Endothelial cell of umbilical vein (primary cell): ENCODE measurements at regions not wholly inside any gene's neighbourhood (a gene's known extent, or its start where the extent isn't known, plus 50 kb on each side); places are given as distances from the start of the nearest gene placed in this dataset.

Source experiments
- BruUV-seq: library from RNA; stranded (reverse); fragments of 400-500 nt; replicated peaks from 2 replicates; lab custom pipeline; 2021; lab: Mats Ljungman, UMichigan
- CTCF ChIA-PET: fragments of 300-600, 350-600 bp; sonication (Branson Sonifier 250); formaldehyde crosslinking; loops from one replicate; lab custom pipeline; 2021; ENCODE audit warnings: antibody characterized with exemption, inconsistent platforms; lab: Charles Lee
- POLR2A ChIA-PET: fragments of 300-600, 350-600 bp; sonication (Branson Sonifier 250); formaldehyde crosslinking; loops from one replicate; lab custom pipeline; 2021; ENCODE audit warnings: antibody characterized with exemption, inconsistent platforms; lab: Charles Lee
- DNase-seq: peaks from one replicate; pipeline ENCODE4 v3.0.0-alpha.2; 2011; ENCODE audit warnings: low read depth, low spot score
- FAIRE-seq: peaks from 2 replicates; lab custom pipeline; 2011; peaks lifted over from hg19 to GRCh38; lab: Jason Lieb, UNC
- H2AFZ ChIP-seq: 2 replicates; pipeline ENCODE4 v1.6.0; 2012; ENCODE audit warnings: low read depth, low read length, control low read depth, inconsistent platforms
- H3K27ac ChIP-seq: 2 replicates; pipeline ENCODE4 v1.5.1; 2011; ENCODE audit warnings: low read depth, mild to moderate bottlenecking, control low read depth, low read length, moderate library complexity; ENCODE audit not compliant: insufficient read depth
- H3K27me3 ChIP-seq, 2 experiments: 2 replicates each; pipeline versions ENCODE4 v1.6.0 to v1.6.1; 2011; ENCODE audit warnings: low read length in 2 of 2, mixed read lengths in 1 of 2; ENCODE audit not compliant: control insufficient read depth in 2 of 2, insufficient read depth in 2 of 2
- H3K36me3 ChIP-seq, 2 experiments: 2 replicates in 1 of 2; 3 replicates in 1 of 2; pipeline ENCODE4 v1.5.1; 2011; ENCODE audit warnings: low read length in 2 of 2, mild to moderate bottlenecking in 1 of 2, moderate library complexity in 1 of 2; ENCODE audit not compliant: control insufficient read depth in 2 of 2, insufficient read depth in 2 of 2; ENCODE audit errors: extremely low read depth in 1 of 2
- H3K4me1 ChIP-seq: 3 replicates; pipeline ENCODE4 v1.5.1; 2011; ENCODE audit warnings: mild to moderate bottlenecking, low read length; ENCODE audit not compliant: control insufficient read depth, insufficient read depth; ENCODE audit errors: extremely low read depth
- H3K4me2 ChIP-seq: 2 replicates; pipeline ENCODE4 v1.6.1; 2011; ENCODE audit warnings: low read length, control low read depth, mixed read lengths; ENCODE audit not compliant: insufficient read depth
- H3K4me3 ChIP-seq, 3 experiments: fragments of 200-600 bp in 1 of 3; sonication (generic), shearing (Covaris generic) in 1 of 3; replicated peaks in 1 of 3; 2 replicates each; pipeline ENCODE4 v1.5.1; 2011 to 2016; ENCODE audit warnings: control low read depth in 3 of 3, low read length in 3 of 3, mild to moderate bottlenecking in 2 of 3, inconsistent platforms in 1 of 3, low read depth in 1 of 3, moderate library complexity in 1 of 3; ENCODE audit not compliant: insufficient read depth in 1 of 3
- H3K79me2 ChIP-seq: 2 replicates; pipeline ENCODE4 v1.6.0; 2012; ENCODE audit warnings: low read length, inconsistent platforms; ENCODE audit not compliant: control insufficient read depth, insufficient read depth
- H3K9ac ChIP-seq: replicated peaks from 2 replicates; pipeline ENCODE3; 2011; ENCODE audit warnings: low read length, control low read depth; ENCODE audit not compliant: insufficient read depth; ENCODE audit errors: extremely low read depth
- H3K9me1 ChIP-seq: replicated peaks from 3 replicates; pipeline ENCODE4 v1.6.0; 2011; ENCODE audit warnings: mild to moderate bottlenecking, low read length; ENCODE audit not compliant: control insufficient read depth, insufficient read depth; ENCODE audit errors: extremely low read depth
- H3K9me3 ChIP-seq: replicated peaks from 2 replicates; pipeline ENCODE4 v1.5.1; 2012; ENCODE audit warnings: low read length, inconsistent platforms; ENCODE audit not compliant: control insufficient read depth, insufficient read depth
- H4K20me1 ChIP-seq: replicated peaks from 2 replicates; pipeline ENCODE3; 2011; ENCODE audit warnings: mild to moderate bottlenecking, low read length; ENCODE audit not compliant: control insufficient read depth, insufficient read depth; ENCODE audit errors: extremely low read depth
- EZH2 ChIP-seq: IDR thresholded peaks from 2 replicates; pipeline ENCODE4 v1.6.1; 2012; ENCODE audit warnings: borderline replicate concordance, low read depth, mild to moderate bottlenecking, moderate library complexity, low read length, inconsistent platforms; ENCODE audit not compliant: severe bottlenecking
- FOS ChIP-seq: IDR thresholded peaks from 2 replicates; pipeline ENCODE4 v1.6.1; 2011; ENCODE audit warnings: mild to moderate bottlenecking, low read length, moderate library complexity, borderline replicate concordance; ENCODE audit not compliant: insufficient read depth
- GATA2 ChIP-seq: IDR thresholded peaks from 2 replicates; pipeline ENCODE4 v1.7.0; 2011; ENCODE audit warnings: low read depth, mild to moderate bottlenecking, moderate library complexity, mixed read lengths, low read length; ENCODE audit not compliant: insufficient read length, insufficient read depth
- JUN ChIP-seq: IDR thresholded peaks from 2 replicates; pipeline ENCODE4 v1.6.1; 2011; ENCODE audit warnings: borderline replicate concordance, low read depth; ENCODE audit not compliant: insufficient read length, insufficient read depth
- MAX ChIP-seq: IDR thresholded peaks from 2 replicates; pipeline ENCODE4 v1.6.1; 2011; ENCODE audit not compliant: insufficient read depth, insufficient read length
- POLR2A ChIP-seq: IDR thresholded peaks from 2 replicates; pipeline ENCODE4 v1.6.1; 2012; ENCODE audit warnings: low read depth, mild to moderate bottlenecking, control low read depth, low read length
- POLR2AphosphoS5 ChIP-seq: IDR thresholded peaks from 2 replicates; pipeline ENCODE4 v1.6.1; 2012; ENCODE audit warnings: low read depth, mild to moderate bottlenecking, control low read depth, low read length, moderate library complexity; ENCODE audit not compliant: insufficient read depth
- dilution Hi-C: fragments of 300-500 bp; cut with MboI; formaldehyde crosslinking; loops from one replicate; pipeline ENCODE4 v1.15.0; 2019; ENCODE audit warnings: low sequenced_read_pairs; ENCODE audit not compliant: extremely low pct_ligation_motif_present
- intact Hi-C: fragments of 100-400 bp; cut with micrococcal nuclease; formaldehyde crosslinking; loops from one replicate; pipeline ENCODE4 v1.10.0; 2022

DNA sequence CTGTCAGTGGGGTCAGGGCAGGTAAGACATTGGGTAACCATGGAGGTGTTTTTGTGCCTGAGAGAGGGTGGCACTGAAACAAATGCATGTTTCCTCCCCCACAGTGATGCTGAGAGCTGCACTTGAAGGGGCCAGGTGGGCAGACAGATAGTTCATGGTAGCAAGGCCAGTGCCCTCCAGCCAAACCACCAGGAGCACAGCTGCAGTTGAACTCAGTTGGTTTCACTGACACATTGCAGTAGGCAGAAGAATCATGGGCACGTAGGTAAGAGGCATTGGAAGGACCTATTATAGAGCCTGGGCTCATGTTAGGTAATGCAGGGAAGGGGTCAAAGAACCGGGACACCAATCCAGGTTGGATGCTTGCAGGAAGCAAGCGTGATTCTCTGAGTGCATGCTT, 93.2 kb upstream of the ARL4C start:
- Histone ChIP-seq H4K20me1 (no peaks in the 10 kb centered on the region), H3K9me1 (no peaks in the 10 kb centered on the region), H3K27me3 (peaks cover 0 to 8% of the 10 kb centered on the region in 2 experiments), H3K4me1 (no peaks in the 10 kb centered on the region), H3K9me3 (no peaks in the 10 kb centered on the region), H3K4me3 (no peak overlapping the region), H3K27ac (no peak overlapping the region), H3K9ac (no peak overlapping the region), H3K36me3 (no peaks in the 10 kb centered on the region), H2AFZ (no peak overlapping the region), H3K79me2 (no peaks in the 10 kb centered on the region), H3K4me2 (no peak overlapping the region)
- TF ChIP-seq POLR2A: no peak
- TF ChIP-seq EZH2: no peak
- no peak for TF ChIP-seq FOS
- TF ChIP-seq MAX: no peak
- no peak for TF ChIP-seq POLR2AphosphoS5
- TF ChIP-seq JUN: no peak
- POLR2A ChIA-PET: no interaction called here
- no TSS peak for BruUV-seq
- intact Hi-C loops: no loop called here
- dilution Hi-C loops: no loop called here
- DNase-seq: no peak
- CTCF ChIA-PET: interaction anchor here (2.0 kb wide), 1 partner anchor 527 kb away, joined by 5 read pairs; no protein-coding TSS in a partner anchor
- no peak for FAIRE-seq

DNA sequence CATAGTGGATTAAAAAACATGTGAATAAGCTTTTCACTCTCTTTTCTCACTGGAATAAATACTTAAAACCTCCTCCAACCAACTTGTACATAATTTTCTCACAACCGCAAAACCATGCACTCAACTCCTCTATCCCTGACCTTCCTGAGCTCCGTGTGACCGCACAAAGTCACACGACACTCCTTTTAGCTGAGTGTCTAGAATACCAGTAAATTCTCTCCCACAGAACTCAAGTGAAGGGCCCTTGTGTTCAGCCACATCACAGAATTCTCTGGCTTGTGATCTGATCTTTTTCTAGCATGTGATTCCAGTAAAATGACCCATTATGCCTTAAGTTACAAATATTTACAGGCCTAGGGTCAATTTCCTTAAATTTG, 91.2 kb upstream of the ARL4C start:
- ChIA-PET POLR2A (no interaction called here), CTCF (interaction anchor here (1.5 to 1.7 kb wide), 2 partner anchors 24 to 520 kb away, joined by 6 to 8 read pairs; no protein-coding TSS in a partner anchor)
- DNase-seq (no peak), FAIRE-seq (no peak)
- H3K36me3 ChIP-seq: no peaks in the 10 kb centered on the region
- peaks cover 6 to 7% of the 10 kb centered on the region in 2 experiments for H3K27me3 ChIP-seq
- intact Hi-C loops: no loop called here
- H2AFZ ChIP-seq: no peak overlapping the region
- H3K4me2 ChIP-seq: no peak overlapping the region
- H3K79me2 ChIP-seq: no peaks in the 10 kb centered on the region
- no peaks in the 10 kb centered on the region for H3K9me3 ChIP-seq
- no peaks in the 10 kb centered on the region for H3K4me1 ChIP-seq
- dilution Hi-C loops: no loop called here
- no peak overlapping the region for H3K27ac ChIP-seq
- H3K9me1 ChIP-seq: no peaks in the 10 kb centered on the region
- BruUV-seq: no TSS peak
- no peak overlapping the region for H3K4me3 ChIP-seq
- H3K9ac ChIP-seq: no peak overlapping the region
- no peak for TF ChIP-seq FOS
- TF ChIP-seq GATA2: no peak
- TF ChIP-seq JUN: no peak
- no peaks in the 10 kb centered on the region for H4K20me1 ChIP-seq
